ENCODE measurements at regions not wholly inside any gene's neighbourhood (a gene's known extent, or its start where the extent isn't known, plus 50 kb on each side); places are given as distances from the start of the nearest gene placed in this dataset.
"Not testable (repeated sequence)": the region's sequence is repeated elsewhere in the genome, so short reads cannot be mapped to it uniquely, and the experiment has no call there.

GRCh38 chr6:27136978-27137814 lies 110.3 kb upstream of the PRSS16 start:
- Mint-ChIP-seq H3K36me3 (ENCODE audit: low read depth) (peaks cover 34% of the 10 kb centered on the region), H3K4me3 (no peak overlapping the region), H3K4me1 (ENCODE audit: low read depth) (peaks cover 62% of the 10 kb centered on the region), H3K27me3 (ENCODE audit: low read depth) (no peaks in the 10 kb centered on the region), H3K27ac (peak overlapping the region; percentile 43), H3K9me3 (ENCODE audit: insufficient read depth) (no peaks in the 10 kb centered on the region)
- CTCF ChIA-PET: no interaction called here
- DNase-seq (no peak), ATAC-seq (no peak)
- POLR2A ChIA-PET: interaction anchor here (1.1 to 5.0 kb wide), 13 partner anchors 10 to 1093 kb away, joined by 4 to 119 read pairs (median 35); a partner anchor contains a TSS

- Mint-ChIP-seq H3K9me3 (ENCODE audit: insufficient read depth) (no peaks in the 10 kb centered on the region), H3K4me1 (ENCODE audit: low read depth) (peaks cover 71% of the 10 kb centered on the region), H3K36me3 (ENCODE audit: low read depth) (peaks cover 39% of the 10 kb centered on the region), H3K27ac (peak overlapping the region; percentile 98), H3K4me3 (peak overlapping the region; percentile 95), H3K27me3 (ENCODE audit: low read depth) (no peaks in the 10 kb centered on the region)
- ChIA-PET CTCF (interaction anchor here (2.0 kb wide), 1 partner anchor 11 kb away, joined by 10 read pairs; no protein-coding TSS in a partner anchor), POLR2A (interaction anchor here (0.5 to 5.0 kb wide), 41 partner anchors 7 to 1118 kb away, joined by 3 to 119 read pairs (median 8); a partner anchor contains a TSS)
- DNase-seq (no peak), ATAC-seq (no peak)
These were observed 109.1 kb upstream of the PRSS16 start for GRCh38 chr6:27138406-27138805.

GRCh38 chr6:27138837-27139755 lies 108.4 kb upstream of the PRSS16 start:
- ChIA-PET CTCF (interaction anchor here (2.0 kb wide), 1 partner anchor 12 kb away, joined by 10 read pairs; no protein-coding TSS in a partner anchor), POLR2A (interaction anchor here (0.6 to 5.0 kb wide), 44 partner anchors 7 to 1119 kb away, joined by 3 to 119 read pairs (median 7); a partner anchor contains a TSS)
- Mint-ChIP-seq H3K36me3 (ENCODE audit: low read depth) (peaks cover 41% of the 10 kb centered on the region), H3K4me1 (ENCODE audit: low read depth) (peaks cover 71% of the 10 kb centered on the region), H3K27me3 (ENCODE audit: low read depth) (no peaks in the 10 kb centered on the region), H3K9me3 (ENCODE audit: insufficient read depth) (no peaks in the 10 kb centered on the region), H3K27ac (peak overlapping the region; percentile 98), H3K4me3 (peak overlapping the region; percentile 95)
- DNase-seq (peak; percentile 87), ATAC-seq (peak; percentile 68)

- peaks cover 68% of the 10 kb centered on the region for H3K4me1 Mint-ChIP-seq (ENCODE audit: low read depth)
- peak overlapping the region; percentile 95 for H3K4me3 Mint-ChIP-seq
- ChIA-PET CTCF (interaction anchor here (2.0 kb wide), 1 partner anchor 13 kb away, joined by 10 read pairs; no protein-coding TSS in a partner anchor), POLR2A (interaction anchor here (0.5 to 5.0 kb wide), 31 partner anchors 7 to 1120 kb away, joined by 3 to 119 read pairs (median 10); a partner anchor contains a TSS)
- DNase-seq (peak; percentile 65), ATAC-seq (peak; percentile 24)
- H3K9me3 Mint-ChIP-seq (ENCODE audit: insufficient read depth): no peaks in the 10 kb centered on the region
- peak overlapping the region; percentile 98 for H3K27ac Mint-ChIP-seq
- H3K36me3 Mint-ChIP-seq (ENCODE audit: low read depth): peaks cover 43% of the 10 kb centered on the region
- H3K27me3 Mint-ChIP-seq (ENCODE audit: low read depth): no peaks in the 10 kb centered on the region
These were observed 107.5 kb upstream of the PRSS16 start for GRCh38 chr6:27139756-27140579.

- DNase-seq: no peak
- H3K4me3 Mint-ChIP-seq: peak overlapping the region; percentile 95
- no peaks in the 10 kb centered on the region for H3K27me3 Mint-ChIP-seq (ENCODE audit: low read depth)
- H3K27ac Mint-ChIP-seq: peak overlapping the region; percentile 96
- peaks cover 60% of the 10 kb centered on the region for H3K4me1 Mint-ChIP-seq (ENCODE audit: low read depth)
- H3K36me3 Mint-ChIP-seq (ENCODE audit: low read depth): peaks cover 43% of the 10 kb centered on the region
- H3K9me3 Mint-ChIP-seq (ENCODE audit: insufficient read depth): no peaks in the 10 kb centered on the region
- no peak for ATAC-seq
- ChIA-PET POLR2A (interaction anchor here (1.6 to 5.0 kb wide), 3 partner anchors 9 to 1108 kb away, joined by 5 to 53 read pairs (median 32); a partner anchor contains a TSS), CTCF (interaction anchor here (1.0 kb wide), 1 partner anchor 545 kb away, joined by 3 read pairs; no protein-coding TSS in a partner anchor)
These were observed 106.4 kb upstream of the PRSS16 start for GRCh38 chr6:27140999-27141528.

- ATAC-seq: no peak
- no peak for DNase-seq
- Mint-ChIP-seq H3K4me1 (ENCODE audit: low read depth) (peaks cover 56% of the 10 kb centered on the region), H3K27ac (peak overlapping the region; percentile 96), H3K36me3 (ENCODE audit: low read depth) (peaks cover 39% of the 10 kb centered on the region), H3K27me3 (ENCODE audit: low read depth) (no peaks in the 10 kb centered on the region), H3K4me3 (peak overlapping the region; percentile 95), H3K9me3 (ENCODE audit: insufficient read depth) (no peaks in the 10 kb centered on the region)
- CTCF ChIA-PET: interaction anchor here (1.0 kb wide), 1 partner anchor 546 kb away, joined by 3 read pairs; no protein-coding TSS in a partner anchor
- POLR2A ChIA-PET: interaction anchor here (3.4 to 16.1 kb wide), 3 partner anchors 10 to 669 kb away, joined by 32 to 1009 read pairs (median 545); a partner anchor contains a TSS
These were observed 105.9 kb upstream of the PRSS16 start for GRCh38 chr6:27141529-27142015.

- ChIA-PET POLR2A (interaction anchor here (0.7 to 16.1 kb wide), 10 partner anchors 13 to 1112 kb away, joined by 3 to 1009 read pairs (median 52); a partner anchor contains a TSS), CTCF (interaction anchor here (1.0 to 5.4 kb wide), 3 partner anchors 10 to 19 kb away, joined by 3 to 31 read pairs (median 15); a partner anchor contains a TSS)
- not testable (repeated sequence) for H3K27me3 Mint-ChIP-seq (ENCODE audit: low read depth); H3K9me3 Mint-ChIP-seq (ENCODE audit: insufficient read depth); DNase-seq; ATAC-seq
- Mint-ChIP-seq H3K4me3 (peak overlapping the region; percentile 53), H3K36me3 (ENCODE audit: low read depth) (peaks cover 36% of the 10 kb centered on the region), H3K27ac (peak overlapping the region; percentile 70), H3K4me1 (ENCODE audit: low read depth) (peaks cover 44% of the 10 kb centered on the region)
These were observed 104.5 kb upstream of the PRSS16 start for GRCh38 chr6:27143020-27143388.

- Mint-ChIP-seq H3K36me3 (ENCODE audit: low read depth) (peaks cover 34% of the 10 kb centered on the region), H3K4me1 (ENCODE audit: low read depth) (peaks cover 44% of the 10 kb centered on the region), H3K4me3 (peak overlapping the region; percentile 53), H3K27me3 (ENCODE audit: low read depth) (no peaks in the 10 kb centered on the region), H3K9me3 (ENCODE audit: insufficient read depth) (no peaks in the 10 kb centered on the region), H3K27ac (peak overlapping the region; percentile 70)
- ChIA-PET CTCF (interaction anchor here (1.0 to 5.4 kb wide), 4 partner anchors 11 to 18 kb away, joined by 3 to 31 read pairs (median 22); a partner anchor contains a TSS), POLR2A (interaction anchor here (0.7 to 16.1 kb wide), 14 partner anchors 12 to 1112 kb away, joined by 3 to 1009 read pairs (median 51); a partner anchor contains a TSS)
- no peak for DNase-seq
- no peak for ATAC-seq
These were observed 104.0 kb upstream of the PRSS16 start for GRCh38 chr6:27143474-27144026.

- CTCF ChIA-PET: interaction anchor here (1.1 to 5.4 kb wide), 5 partner anchors 11 to 729 kb away, joined by 3 to 31 read pairs (median 15); a partner anchor contains a TSS
- Mint-ChIP-seq H3K36me3 (ENCODE audit: low read depth) (peaks cover 25% of the 10 kb centered on the region), H3K4me3 (no peak overlapping the region), H3K27ac (no peak overlapping the region), H3K9me3 (ENCODE audit: insufficient read depth) (no peaks in the 10 kb centered on the region), H3K27me3 (ENCODE audit: low read depth) (no peaks in the 10 kb centered on the region), H3K4me1 (ENCODE audit: low read depth) (peaks cover 45% of the 10 kb centered on the region)
- POLR2A ChIA-PET: interaction anchor here (0.6 to 16.1 kb wide), 27 partner anchors 11 to 1125 kb away, joined by 3 to 1009 read pairs (median 27); a partner anchor contains a TSS
- ATAC-seq (no peak), DNase-seq (no peak)
These were observed 102.8 kb upstream of the PRSS16 start for GRCh38 chr6:27144740-27145079.
